Liver (tissue), 8 donors: ENCODE measurements at regions not wholly inside any gene's neighbourhood (a gene's known extent, or its start where the extent isn't known, plus 50 kb on each side); places are given as distances from the start of the nearest gene placed in this dataset.

Experiments
- DNase-seq: peaks from one replicate; pipeline ENCODE4 v3.0.0-alpha.2; 2017; ENCODE audit warnings: low spot score
- H3K27ac ChIP-seq, 2 donors: one replicate each; pipeline ENCODE4 v1.7.0; 2013; ENCODE audit warnings: inconsistent platforms in 2 of 2, low read length in 2 of 2, control low read depth in 1 of 2, low read depth in 1 of 2, mild to moderate bottlenecking in 1 of 2
- H3K27me3 ChIP-seq, 4 donors: one replicate each; pipeline versions ENCODE4 v1.6.1 to v1.7.0; 2013; ENCODE audit warnings: low read length in 3 of 4, inconsistent platforms in 1 of 4, mild to moderate bottlenecking in 1 of 4, moderate library complexity in 1 of 4; ENCODE audit not compliant: control insufficient read depth in 4 of 4, insufficient read depth in 4 of 4
- H3K36me3 ChIP-seq, 4 donors: one replicate each; pipeline versions ENCODE4 v1.6.1 to v1.7.0; 2013; ENCODE audit warnings: low read length in 3 of 4, mild to moderate bottlenecking in 3 of 4, low read depth in 1 of 4, moderate library complexity in 1 of 4; ENCODE audit not compliant: control insufficient read depth in 4 of 4, insufficient read depth in 3 of 4
- H3K4me1 ChIP-seq, 4 donors: one replicate each; pipeline versions ENCODE4 v1.6.1 to v1.7.0; 2013; ENCODE audit warnings: low read length in 3 of 4, mild to moderate bottlenecking in 3 of 4, moderate library complexity in 1 of 4; ENCODE audit not compliant: control insufficient read depth in 4 of 4, insufficient read depth in 4 of 4
- H3K4me3 ChIP-seq, 3 donors: one replicate each; pipeline versions ENCODE4 v1.6.1 to v1.7.0; 2013; ENCODE audit warnings: low read length in 3 of 3, control low read depth in 1 of 3, low read depth in 1 of 3, mild to moderate bottlenecking in 1 of 3
- H3K9ac ChIP-seq, 2 donors: one replicate each; pipeline ENCODE4 v1.7.0; 2013; ENCODE audit warnings: low read length in 2 of 2, mild to moderate bottlenecking in 2 of 2, moderate library complexity in 2 of 2, control low read depth in 1 of 2, low read depth in 1 of 2
- H3K9me3 ChIP-seq, 4 donors: one replicate each; pipeline versions ENCODE4 v1.6.1 to v1.7.0; 2013; ENCODE audit warnings: low read length in 3 of 4; ENCODE audit not compliant: control insufficient read depth in 4 of 4
- ATF3 ChIP-seq: IDR thresholded peaks from 2 replicates; pipeline ENCODE4 v1.6.1; 2016; ENCODE audit warnings: antibody characterized with exemption
- CTCF ChIP-seq: fragments of 150-350 bp; IDR thresholded peaks from 2 replicates; pipeline ENCODE4 v1.5.1; 2017; ENCODE audit warnings: improper control_type of control experiment, low read depth, low read length; ENCODE audit not compliant: missing input control
- EGR1 ChIP-seq, 2 donors: IDR thresholded peaks; 2 replicates each; pipeline ENCODE4 v1.6.1; 2016 to 2018; ENCODE audit warnings: antibody characterized with exemption in 2 of 2, low read depth in 2 of 2
- FOXA1 ChIP-seq: IDR thresholded peaks from 2 replicates; pipeline ENCODE4 v1.6.1; 2016; ENCODE audit warnings: antibody characterized with exemption
- FOXA2 ChIP-seq: IDR thresholded peaks from 2 replicates; pipeline ENCODE4 v1.6.1; 2016; ENCODE audit warnings: antibody characterized with exemption
- GABPA ChIP-seq, 2 donors: IDR thresholded peaks in 1 of 2; conservative IDR thresholded peaks in 1 of 2; 2 replicates each; pipeline ENCODE4 v1.6.1; 2016; ENCODE audit warnings: antibody characterized with exemption in 2 of 2, mild to moderate bottlenecking in 1 of 2, moderate library complexity in 1 of 2
- HNF4A ChIP-seq, 2 donors: conservative IDR thresholded peaks; 2 replicates each; pipeline ENCODE4 v1.6.1; 2016; ENCODE audit warnings: antibody characterized with exemption in 2 of 2, mild to moderate bottlenecking in 2 of 2
- HNF4G ChIP-seq: IDR thresholded peaks from 2 replicates; pipeline ENCODE4 v1.6.1; 2016; ENCODE audit warnings: antibody characterized with exemption
- JUND ChIP-seq, 2 donors: IDR thresholded peaks; 2 replicates each; pipeline ENCODE4 v1.6.1; 2016; ENCODE audit warnings: antibody characterized with exemption in 2 of 2
- MAX ChIP-seq: IDR thresholded peaks from 2 replicates; pipeline ENCODE4 v1.6.1; 2016; ENCODE audit warnings: antibody characterized with exemption
- NR2F2 ChIP-seq: IDR thresholded peaks from 2 replicates; pipeline ENCODE4 v1.6.1; 2016; ENCODE audit warnings: antibody characterized with exemption
- RAD21 ChIP-seq, 2 donors: IDR thresholded peaks; 2 replicates each; pipeline ENCODE4 v1.6.1; 2016; ENCODE audit warnings: antibody characterized with exemption in 2 of 2, mild to moderate bottlenecking in 2 of 2
- REST ChIP-seq: IDR thresholded peaks from 2 replicates; pipeline ENCODE4 v1.6.1; 2016; ENCODE audit warnings: antibody characterized with exemption, mild to moderate bottlenecking
- RXRA ChIP-seq, 2 donors: IDR thresholded peaks; 2 replicates each; pipeline ENCODE4 v1.6.1; 2017 to 2018; ENCODE audit warnings: antibody characterized with exemption in 2 of 2, mild to moderate bottlenecking in 1 of 2
- SP1 ChIP-seq: IDR thresholded peaks from 2 replicates; pipeline ENCODE4 v1.6.1; 2018; ENCODE audit warnings: antibody characterized with exemption, mild to moderate bottlenecking
- TAF1 ChIP-seq: conservative IDR thresholded peaks from 2 replicates; pipeline ENCODE4 v1.6.1; 2016; ENCODE audit warnings: antibody characterized with exemption, mild to moderate bottlenecking
- YY1 ChIP-seq: IDR thresholded peaks from 2 replicates; pipeline ENCODE4 v1.6.1; 2016; ENCODE audit warnings: antibody characterized with exemption, mild to moderate bottlenecking
- ZBTB33 ChIP-seq: IDR thresholded peaks from 2 replicates; pipeline ENCODE4 v1.6.1; 2016; ENCODE audit warnings: antibody characterized with exemption
- WGBS: extraction: QIAGEN DNeasy Blood & Tissue Kit; methylation state at CpG from one replicate; pipeline ENCODE4 v1.1.7; 2013; 5-methylcytosine and 5-hydroxymethylcytosine counted together
- donor health status: healthy.
- donor health status: healthy.
- donor health status: healthy.
- donor health status: healthy.
- donor health status: healthy.

GRCh38 chr12:128004383-128004938 lies 262.5 kb upstream of the TMEM132C start:
- no peak for DNase-seq
- no peaks in the 10 kb centered on the region for H3K36me3 ChIP-seq
- TF ChIP-seq GABPA (IDR thresholded peaks at IDR 0.05 in 1 of 2, conservative IDR thresholded peaks at IDR 0.05 in 1 of 2), result no peak
- TF ChIP-seq SP1, result no peak
- no peak for TF ChIP-seq JUND (IDR thresholded peaks at IDR 0.05)
- no peak for TF ChIP-seq FOXA2
- no peak overlapping the region for H3K9ac ChIP-seq
- 82% methylated on average over 17 of the region's 17 CpGs for WGBS
- H3K27me3 ChIP-seq, result peaks cover 0 to 8% (median 1%) of the 10 kb centered on the region in 4 donors
- H3K4me1 ChIP-seq, result no peaks in the 10 kb centered on the region
- H3K4me3 ChIP-seq, result no peak overlapping the region
- H3K9me3 ChIP-seq, result no peaks in the 10 kb centered on the region
- no peak overlapping the region for H3K27ac ChIP-seq

GRCh38 chr12:128007250-128007649 lies 259.7 kb upstream of the TMEM132C start:
- peaks cover 0 to 7% (median 0%) of the 10 kb centered on the region in 4 donors for H3K27me3 ChIP-seq
- no peak overlapping the region for H3K4me3 ChIP-seq
- no peaks in the 10 kb centered on the region for H3K36me3 ChIP-seq
- WGBS, result 62% methylated on average over 4 of the region's 4 CpGs
- H3K27ac ChIP-seq, result no peak overlapping the region
- H3K9me3 ChIP-seq, result no peaks in the 10 kb centered on the region
- no peak for DNase-seq
- no peak for TF ChIP-seq GABPA (IDR thresholded peaks at IDR 0.05 in 1 of 2, conservative IDR thresholded peaks at IDR 0.05 in 1 of 2)
- H3K9ac ChIP-seq, result no peak overlapping the region
- no peaks in the 10 kb centered on the region for H3K4me1 ChIP-seq

- no peak overlapping the region for H3K9ac ChIP-seq
- no peaks in the 10 kb centered on the region for H3K36me3 ChIP-seq
- no peak for DNase-seq
- no peak overlapping the region for H3K4me3 ChIP-seq
- no peak for TF ChIP-seq HNF4G
- TF ChIP-seq EGR1 (IDR thresholded peaks at IDR 0.05; ENCODE audit: low read depth in 2 of 2), result no peak
- no peak for TF ChIP-seq RXRA (IDR thresholded peaks at IDR 0.05)
- no peak for TF ChIP-seq MAX
- TF ChIP-seq GABPA (IDR thresholded peaks at IDR 0.05 in 1 of 2, conservative IDR thresholded peaks at IDR 0.05 in 1 of 2), result no peak
- TF ChIP-seq ZBTB33, result no peak
- no peak for TF ChIP-seq TAF1
- no peak for TF ChIP-seq CTCF
- TF ChIP-seq FOXA2, result no peak
- TF ChIP-seq ATF3, result no peak
- no peak for TF ChIP-seq YY1
- no peak for TF ChIP-seq FOXA1
- TF ChIP-seq HNF4A (conservative IDR thresholded peaks at IDR 0.05), result no peak
- TF ChIP-seq JUND (IDR thresholded peaks at IDR 0.05), result no peak
- TF ChIP-seq NR2F2, result no peak
- no peak for TF ChIP-seq RAD21 (IDR thresholded peaks at IDR 0.05)
- TF ChIP-seq REST, result no peak
- TF ChIP-seq SP1, result no peak
- H3K4me1 ChIP-seq, result no peaks in the 10 kb centered on the region
- peaks cover 0 to 7% (median 0%) of the 10 kb centered on the region in 4 donors for H3K27me3 ChIP-seq
- 67% methylated on average over 3 of the region's 3 CpGs for WGBS
- no peaks in the 10 kb centered on the region for H3K9me3 ChIP-seq
- H3K27ac ChIP-seq, result no peak overlapping the region
Measured at GRCh38 chr12:128008341-128008740, 258.6 kb upstream of the TMEM132C start.
